PC-3 (cell line): ENCODE measurements at regions not wholly inside any gene's neighbourhood (a gene's known extent, or its start where the extent isn't known, plus 50 kb on each side); places are given as distances from the start of the nearest gene placed in this dataset.

Experiments
- EZH2 ChIP-seq: fragments of 300-600 bp; sonication (generic); IDR thresholded peaks from one replicate; pipeline ENCODE4 v1.6.1; 2017; ENCODE audit warnings: antibody characterized with exemption, mild to moderate bottlenecking, low read length; ENCODE audit not compliant: unreplicated experiment
- EZH2phosphoT487 ChIP-seq: fragments of 300-600 bp; sonication (generic); IDR thresholded peaks from 2 replicates; pipeline ENCODE4 v1.6.1; 2018; ENCODE audit warnings: mild to moderate bottlenecking, antibody characterized with exemption, low read length, borderline replicate concordance
- TF ChIP-seq, protein P1 (sequence below): fragments of 300-600 bp; sonication (generic); conservative IDR thresholded peaks from 2 replicates; pipeline ENCODE4 v1.5.1; 2017; ENCODE audit warnings: antibody characterized with exemption, low read depth, mild to moderate bottlenecking, low read length

- TF ChIP-seq, protein P1, sequence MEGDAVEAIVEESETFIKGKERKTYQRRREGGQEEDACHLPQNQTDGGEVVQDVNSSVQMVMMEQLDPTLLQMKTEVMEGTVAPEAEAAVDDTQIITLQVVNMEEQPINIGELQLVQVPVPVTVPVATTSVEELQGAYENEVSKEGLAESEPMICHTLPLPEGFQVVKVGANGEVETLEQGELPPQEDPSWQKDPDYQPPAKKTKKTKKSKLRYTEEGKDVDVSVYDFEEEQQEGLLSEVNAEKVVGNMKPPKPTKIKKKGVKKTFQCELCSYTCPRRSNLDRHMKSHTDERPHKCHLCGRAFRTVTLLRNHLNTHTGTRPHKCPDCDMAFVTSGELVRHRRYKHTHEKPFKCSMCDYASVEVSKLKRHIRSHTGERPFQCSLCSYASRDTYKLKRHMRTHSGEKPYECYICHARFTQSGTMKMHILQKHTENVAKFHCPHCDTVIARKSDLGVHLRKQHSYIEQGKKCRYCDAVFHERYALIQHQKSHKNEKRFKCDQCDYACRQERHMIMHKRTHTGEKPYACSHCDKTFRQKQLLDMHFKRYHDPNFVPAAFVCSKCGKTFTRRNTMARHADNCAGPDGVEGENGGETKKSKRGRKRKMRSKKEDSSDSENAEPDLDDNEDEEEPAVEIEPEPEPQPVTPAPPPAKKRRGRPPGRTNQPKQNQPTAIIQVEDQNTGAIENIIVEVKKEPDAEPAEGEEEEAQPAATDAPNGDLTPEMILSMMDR = no peak
- TF ChIP-seq EZH2 (no peak), EZH2phosphoT487 (no peak)
These were observed 74.2 kb downstream of the CT47B1 start for GRCh38 chrX:120801426-120801825.
